ENCODE measurements at regions not wholly inside any gene's neighbourhood (a gene's known extent, or its start where the extent isn't known, plus 50 kb on each side); places are given as distances from the start of the nearest gene placed in this dataset.

DNA sequence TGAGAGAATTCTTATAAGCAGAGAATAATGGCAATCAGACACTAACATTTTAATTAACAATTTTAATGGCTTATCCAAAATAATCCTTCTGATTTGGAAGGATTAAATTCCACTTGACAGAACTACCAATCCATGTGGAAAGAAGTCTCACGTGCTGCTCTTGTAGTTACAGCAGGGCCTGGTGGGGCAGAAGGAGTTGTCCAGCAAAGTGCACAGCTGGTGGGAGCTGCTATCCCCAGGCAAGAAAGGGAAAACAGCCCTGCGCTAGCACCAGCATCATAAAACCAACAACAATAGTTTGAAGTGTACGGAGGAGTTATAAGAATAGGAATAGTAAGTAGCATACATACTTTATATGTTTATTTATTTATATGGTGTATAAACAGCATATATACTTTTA is 127.4 kb upstream of the TRIM2 start:
- Mint-ChIP-seq H3K4me1 (ENCODE audit: low read depth) (no peaks in the 10 kb centered on the region), H3K36me3 (ENCODE audit: low read depth) (no peaks in the 10 kb centered on the region), H3K4me3 (no peak overlapping the region), H3K27ac (no peak overlapping the region), H3K27me3 (ENCODE audit: insufficient read depth) (peaks cover 29% of the 10 kb centered on the region), H3K9me3 (no peaks in the 10 kb centered on the region)
- TF ChIP-seq, protein P1, sequence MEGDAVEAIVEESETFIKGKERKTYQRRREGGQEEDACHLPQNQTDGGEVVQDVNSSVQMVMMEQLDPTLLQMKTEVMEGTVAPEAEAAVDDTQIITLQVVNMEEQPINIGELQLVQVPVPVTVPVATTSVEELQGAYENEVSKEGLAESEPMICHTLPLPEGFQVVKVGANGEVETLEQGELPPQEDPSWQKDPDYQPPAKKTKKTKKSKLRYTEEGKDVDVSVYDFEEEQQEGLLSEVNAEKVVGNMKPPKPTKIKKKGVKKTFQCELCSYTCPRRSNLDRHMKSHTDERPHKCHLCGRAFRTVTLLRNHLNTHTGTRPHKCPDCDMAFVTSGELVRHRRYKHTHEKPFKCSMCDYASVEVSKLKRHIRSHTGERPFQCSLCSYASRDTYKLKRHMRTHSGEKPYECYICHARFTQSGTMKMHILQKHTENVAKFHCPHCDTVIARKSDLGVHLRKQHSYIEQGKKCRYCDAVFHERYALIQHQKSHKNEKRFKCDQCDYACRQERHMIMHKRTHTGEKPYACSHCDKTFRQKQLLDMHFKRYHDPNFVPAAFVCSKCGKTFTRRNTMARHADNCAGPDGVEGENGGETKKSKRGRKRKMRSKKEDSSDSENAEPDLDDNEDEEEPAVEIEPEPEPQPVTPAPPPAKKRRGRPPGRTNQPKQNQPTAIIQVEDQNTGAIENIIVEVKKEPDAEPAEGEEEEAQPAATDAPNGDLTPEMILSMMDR (IDR thresholded peaks at IDR 0.05): no peak
- no peak for DNase-seq

DNA sequence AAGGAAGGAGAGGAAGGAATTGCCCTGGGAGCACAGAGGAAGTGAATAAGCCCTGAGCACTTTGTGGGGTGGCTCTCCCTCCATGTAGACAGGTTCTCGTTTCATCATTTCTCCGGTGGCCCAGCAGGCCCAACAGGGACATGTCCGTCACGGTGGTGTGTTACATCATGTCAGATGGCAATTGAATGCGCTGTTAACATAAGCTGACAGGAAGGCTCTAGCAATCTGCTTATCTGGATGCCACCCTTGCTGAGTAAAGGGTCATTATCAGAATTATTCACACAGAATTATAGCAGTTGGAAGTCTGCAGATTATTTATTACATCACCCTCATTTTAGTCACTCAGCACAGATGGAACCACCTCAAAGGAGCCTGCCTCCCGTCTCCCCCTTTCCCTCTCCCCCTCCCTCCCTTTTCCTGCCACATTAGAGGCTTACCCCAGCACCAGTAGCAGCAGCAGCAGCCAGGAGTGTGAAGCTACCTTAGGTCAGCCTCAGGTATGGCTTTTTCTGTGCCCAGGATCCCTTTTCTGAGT is 124.3 kb upstream of the TRIM2 start:
- Mint-ChIP-seq H3K27me3 (ENCODE audit: insufficient read depth) (peaks cover 33% of the 10 kb centered on the region), H3K4me1 (ENCODE audit: low read depth) (peaks cover 11% of the 10 kb centered on the region), H3K36me3 (ENCODE audit: low read depth) (no peaks in the 10 kb centered on the region), H3K27ac (no peak overlapping the region), H3K9me3 (no peaks in the 10 kb centered on the region), H3K4me3 (no peak overlapping the region)
- DNase-seq: no peak
- TF ChIP-seq, protein P1 (IDR thresholded peaks at IDR 0.05): no peak

DNA sequence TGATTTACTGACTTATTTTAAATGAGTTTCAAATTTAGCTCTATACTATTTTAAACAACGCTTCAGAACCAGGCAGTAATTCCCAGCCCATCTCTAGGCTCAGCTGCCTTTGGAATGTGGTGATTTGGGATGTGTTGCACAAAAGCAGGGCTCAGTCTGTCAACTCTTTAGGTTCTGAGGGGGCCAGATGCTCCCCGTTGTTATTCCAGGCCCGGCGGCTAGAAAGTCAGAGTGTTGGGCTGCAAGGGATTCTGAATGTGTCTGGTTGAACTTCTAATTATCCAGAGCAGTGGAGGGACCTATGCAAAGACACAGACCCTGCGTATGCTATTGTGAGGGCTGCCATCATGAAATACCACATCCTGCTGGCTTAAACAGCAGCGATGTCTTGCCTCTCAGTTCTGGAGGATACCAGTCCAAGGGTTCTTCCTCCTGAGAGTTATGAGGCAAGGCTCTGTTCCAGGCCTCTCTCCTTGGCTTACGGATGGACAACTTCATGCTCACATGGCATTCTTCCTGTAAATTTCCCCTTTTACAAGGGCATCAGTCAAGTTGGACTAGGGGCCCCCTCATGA is 123.2 kb upstream of the TRIM2 start:
- Mint-ChIP-seq H3K4me3 (no peak overlapping the region), H3K9me3 (no peaks in the 10 kb centered on the region), H3K27ac (no peak overlapping the region), H3K36me3 (ENCODE audit: low read depth) (no peaks in the 10 kb centered on the region), H3K4me1 (ENCODE audit: low read depth) (peaks cover 19% of the 10 kb centered on the region), H3K27me3 (ENCODE audit: insufficient read depth) (peaks cover 28% of the 10 kb centered on the region)
- no peak for DNase-seq
- TF ChIP-seq, protein P1 (IDR thresholded peaks at IDR 0.05): no peak

DNA sequence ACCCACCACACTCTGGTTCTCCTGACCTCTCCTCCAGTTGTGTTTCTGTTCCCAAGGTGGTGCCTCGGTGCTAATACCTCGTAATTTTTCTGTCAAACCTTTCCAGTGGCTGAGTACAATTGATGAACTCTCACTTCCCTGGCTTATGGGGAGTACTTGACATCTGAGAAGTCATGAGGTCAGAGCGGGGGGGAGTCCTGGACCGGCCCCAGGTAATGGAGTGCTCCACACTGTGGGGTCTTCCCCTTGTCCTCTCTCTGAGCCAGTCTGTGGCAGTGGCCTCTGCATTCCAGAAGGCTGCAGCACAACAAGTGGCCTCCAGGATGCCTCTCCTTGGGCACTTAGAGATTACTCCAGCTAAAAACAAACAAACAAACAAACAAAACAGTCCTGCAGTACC is 122.5 kb upstream of the TRIM2 start:
- Mint-ChIP-seq H3K27ac (no peak overlapping the region), H3K36me3 (ENCODE audit: low read depth) (no peaks in the 10 kb centered on the region), H3K4me3 (no peak overlapping the region), H3K4me1 (ENCODE audit: low read depth) (peaks cover 19% of the 10 kb centered on the region), H3K9me3 (no peaks in the 10 kb centered on the region), H3K27me3 (ENCODE audit: insufficient read depth) (peaks cover 28% of the 10 kb centered on the region)
- TF ChIP-seq, protein P1 (IDR thresholded peaks at IDR 0.05): no peak; the same call in 1 of the 2 replicates
- no peak for DNase-seq

DNA sequence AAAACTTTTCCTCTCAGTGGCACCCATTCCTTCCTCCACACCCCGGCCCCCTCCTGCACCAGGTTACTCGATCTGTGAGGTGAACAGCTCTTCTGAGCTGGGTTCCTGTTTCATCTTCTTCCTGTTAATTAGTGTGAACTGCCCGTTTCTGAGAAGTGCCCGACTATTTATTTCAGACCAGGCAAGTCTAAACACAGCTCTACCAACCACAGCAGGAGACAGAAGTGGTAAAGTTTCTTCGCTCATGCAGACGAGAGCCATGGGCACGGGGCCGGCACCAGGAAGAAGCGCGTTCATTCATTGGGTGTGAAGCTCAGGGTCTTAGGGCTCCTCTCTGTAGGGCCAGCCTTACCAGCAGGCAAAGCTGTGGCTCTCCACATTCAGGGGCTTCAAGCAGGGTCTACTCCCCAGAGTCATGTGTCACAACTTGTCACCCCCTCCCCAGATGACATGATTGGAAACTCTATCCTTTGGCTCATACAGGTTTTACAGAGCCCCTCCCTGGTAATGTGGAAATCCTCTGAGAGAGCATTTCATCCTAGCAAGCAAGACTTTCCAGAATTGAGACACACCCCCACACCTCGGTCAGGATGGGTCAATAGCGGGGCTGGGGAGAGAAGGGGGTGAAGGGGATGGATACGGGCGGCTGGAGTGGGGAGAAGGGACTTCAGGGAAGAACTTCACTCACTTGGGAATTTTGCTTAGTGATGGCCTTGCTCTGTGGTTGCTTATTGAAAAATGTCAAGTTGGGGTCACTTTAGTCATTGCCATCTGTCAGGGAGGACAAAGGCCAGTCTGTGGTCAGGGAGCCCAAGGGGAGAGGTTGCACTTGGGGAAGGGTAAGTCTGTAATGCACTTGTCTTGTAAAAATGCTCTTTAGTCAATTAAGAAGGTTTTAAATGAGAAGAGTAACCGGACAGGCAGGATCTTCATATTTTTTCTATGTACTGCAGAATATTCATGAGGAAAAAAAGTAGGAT is 121.6 kb upstream of the TRIM2 start:
- TF ChIP-seq, protein P1 (IDR thresholded peaks at IDR 0.05): no peak
- peaks cover 27% of the 10 kb centered on the region for H3K27me3 Mint-ChIP-seq (ENCODE audit: insufficient read depth)
- H3K27ac Mint-ChIP-seq: no peak overlapping the region
- H3K4me1 Mint-ChIP-seq (ENCODE audit: low read depth): peaks cover 19% of the 10 kb centered on the region
- H3K9me3 Mint-ChIP-seq: no peaks in the 10 kb centered on the region
- DNase-seq: no peak
- no peak overlapping the region for H3K4me3 Mint-ChIP-seq
- no peaks in the 10 kb centered on the region for H3K36me3 Mint-ChIP-seq (ENCODE audit: low read depth)
